ENCODE measurements at regions not wholly inside any gene's neighbourhood (a gene's known extent, or its start where the extent isn't known, plus 50 kb on each side); places are given as distances from the start of the nearest gene placed in this dataset.
"Not testable (repeated sequence)": the region's sequence is repeated elsewhere in the genome, so short reads cannot be mapped to it uniquely, and the experiment has no call there.

DNA sequence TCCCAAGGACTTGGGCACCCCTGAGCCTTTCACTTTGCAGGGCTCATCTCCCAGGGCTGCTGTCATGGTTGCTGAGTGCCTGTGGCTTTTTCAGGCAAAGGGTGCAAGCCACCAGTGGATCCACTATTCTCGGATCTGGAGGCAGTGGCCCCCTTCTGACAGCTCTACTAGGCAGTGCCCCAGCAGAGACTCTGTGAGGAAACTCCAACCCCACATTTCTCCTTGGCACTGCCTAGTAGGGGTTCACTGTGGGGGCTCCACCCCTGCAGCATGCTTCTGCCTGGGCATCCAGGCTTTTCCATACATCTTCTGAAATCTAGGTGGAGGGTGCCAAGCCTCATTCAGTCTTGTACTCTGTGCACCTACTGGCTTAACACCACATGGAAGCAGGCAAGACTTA, 675.0 kb upstream of the MBL2 start:
- Histone ChIP-seq H3K27ac (ENCODE audit: low read length) (no peak overlapping the region), H3K9ac (ENCODE audit: low read length in 2 of 2) (no peak overlapping the region), H3K4me3 (ENCODE audit: low read length in 2 of 2) (no peak overlapping the region), H3K9me3 (ENCODE audit: control insufficient read depth in 2 of 2, low read length in 2 of 2) (no peaks in the 10 kb centered on the region), H3K36me3 (ENCODE audit: control insufficient read depth in 2 of 2, insufficient read depth in 2 of 2, low read length in 2 of 2) (no peaks in the 10 kb centered on the region), H3K27me3 (ENCODE audit: control insufficient read depth in 1 of 2, insufficient read depth in 2 of 2, low read length in 2 of 2) (no peaks in the 10 kb centered on the region), H3K4me1 (ENCODE audit: control insufficient read depth, insufficient read depth, low read length) (no peaks in the 10 kb centered on the region)

DNA sequence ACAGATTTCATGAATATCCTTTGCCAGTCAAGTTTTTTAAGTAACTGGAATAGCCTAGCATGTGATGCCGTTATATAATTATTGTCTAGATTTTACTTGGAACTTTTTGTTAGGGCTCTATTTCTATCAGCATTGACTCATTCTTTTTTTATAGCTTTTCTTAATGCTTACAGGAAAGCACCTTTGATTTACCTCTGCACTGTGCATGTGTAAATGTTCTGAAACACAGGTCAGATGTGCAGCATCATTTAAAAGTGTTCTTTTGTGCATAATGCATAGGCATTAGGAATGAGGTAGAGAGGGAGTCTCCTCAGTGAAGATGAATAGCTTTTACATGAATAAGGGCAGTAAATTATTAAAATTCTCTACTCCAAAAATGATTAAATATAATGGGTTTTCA, 669.3 kb upstream of the MBL2 start:
- no peaks in the 10 kb centered on the region for H3K4me1 ChIP-seq (ENCODE audit: control insufficient read depth, insufficient read depth, low read length)
- H3K4me3 ChIP-seq (ENCODE audit: low read length in 2 of 2), result no peak overlapping the region

DNA sequence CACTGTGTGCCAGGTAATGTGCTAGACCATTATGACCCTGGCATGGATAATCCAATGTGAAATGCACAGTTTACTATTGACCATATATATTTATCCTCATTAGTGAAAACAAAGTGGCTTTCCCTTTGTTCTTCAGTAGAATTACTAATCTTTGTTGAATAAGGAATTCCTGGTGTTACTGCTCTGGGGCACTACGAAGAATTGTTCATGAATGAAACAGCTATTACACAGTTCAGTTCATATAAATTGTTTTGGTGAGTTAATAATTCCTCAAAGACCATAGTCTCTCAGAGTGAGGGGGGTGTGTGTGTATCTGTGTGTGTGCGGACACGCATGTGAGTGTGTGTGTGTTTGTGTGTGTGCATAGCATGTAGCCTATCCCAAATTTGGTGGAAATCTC, 668.0 kb upstream of the MBL2 start:
- H3K36me3 ChIP-seq (ENCODE audit: control insufficient read depth in 2 of 2, insufficient read depth in 2 of 2, low read length in 2 of 2), result no peaks in the 10 kb centered on the region
- H3K4me3 ChIP-seq (ENCODE audit: low read length in 2 of 2), result no peak overlapping the region

More for the DNA sequence above, 669.3 kb upstream of the MBL2 start:
- no peak overlapping the region for H3K27ac ChIP-seq (ENCODE audit: low read length)
- H3K9ac ChIP-seq (ENCODE audit: low read length in 2 of 2), result no peak overlapping the region
- H3K27me3 ChIP-seq (ENCODE audit: control insufficient read depth in 1 of 2, insufficient read depth in 2 of 2, low read length in 2 of 2), result no peaks in the 10 kb centered on the region
- H3K36me3 ChIP-seq (ENCODE audit: control insufficient read depth in 2 of 2, insufficient read depth in 2 of 2, low read length in 2 of 2), result no peaks in the 10 kb centered on the region
- H3K9me3 ChIP-seq (ENCODE audit: control insufficient read depth in 2 of 2, low read length in 2 of 2), result no peaks in the 10 kb centered on the region

DNA sequence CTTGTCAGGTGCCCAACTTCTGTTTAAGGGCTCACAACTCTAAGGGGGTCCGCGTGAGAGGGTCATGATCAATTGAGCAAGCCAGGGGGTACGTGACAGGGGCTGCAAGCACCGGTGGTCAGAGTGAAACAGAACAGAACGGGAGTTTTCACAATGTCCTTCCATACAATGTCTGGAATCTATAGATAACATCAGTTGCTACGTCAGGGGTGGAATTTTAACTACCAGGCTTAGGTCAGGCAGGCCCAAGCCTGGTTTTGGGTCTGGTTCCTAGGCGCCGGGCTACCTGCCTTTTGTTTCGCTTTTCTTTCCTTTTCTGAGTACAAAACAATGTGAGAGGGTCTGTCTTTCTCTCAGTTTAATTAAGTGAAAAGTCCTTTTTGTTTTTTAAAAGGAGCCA, 666.5 kb upstream of the MBL2 start:
- H3K4me3 ChIP-seq (ENCODE audit: low read length in 2 of 2); H3K36me3 ChIP-seq (ENCODE audit: control insufficient read depth in 2 of 2, insufficient read depth in 2 of 2, low read length in 2 of 2); H3K27ac ChIP-seq (ENCODE audit: low read length); H3K9ac ChIP-seq (ENCODE audit: low read length in 2 of 2); H3K27me3 ChIP-seq (ENCODE audit: control insufficient read depth in 1 of 2, insufficient read depth in 2 of 2, low read length in 2 of 2); H3K4me1 ChIP-seq (ENCODE audit: control insufficient read depth, insufficient read depth, low read length); H3K9me3 ChIP-seq (ENCODE audit: control insufficient read depth in 2 of 2, low read length in 2 of 2): not testable (repeated sequence)

More for the DNA sequence above, 668.0 kb upstream of the MBL2 start:
- H3K9me3 ChIP-seq (ENCODE audit: control insufficient read depth in 2 of 2, low read length in 2 of 2), result no peaks in the 10 kb centered on the region
- H3K27ac ChIP-seq (ENCODE audit: low read length), result no peak overlapping the region
- no peaks in the 10 kb centered on the region for H3K4me1 ChIP-seq (ENCODE audit: control insufficient read depth, insufficient read depth, low read length)
- H3K27me3 ChIP-seq (ENCODE audit: control insufficient read depth in 1 of 2, insufficient read depth in 2 of 2, low read length in 2 of 2), result no peaks in the 10 kb centered on the region
- no peak overlapping the region for H3K9ac ChIP-seq (ENCODE audit: low read length in 2 of 2)

DNA sequence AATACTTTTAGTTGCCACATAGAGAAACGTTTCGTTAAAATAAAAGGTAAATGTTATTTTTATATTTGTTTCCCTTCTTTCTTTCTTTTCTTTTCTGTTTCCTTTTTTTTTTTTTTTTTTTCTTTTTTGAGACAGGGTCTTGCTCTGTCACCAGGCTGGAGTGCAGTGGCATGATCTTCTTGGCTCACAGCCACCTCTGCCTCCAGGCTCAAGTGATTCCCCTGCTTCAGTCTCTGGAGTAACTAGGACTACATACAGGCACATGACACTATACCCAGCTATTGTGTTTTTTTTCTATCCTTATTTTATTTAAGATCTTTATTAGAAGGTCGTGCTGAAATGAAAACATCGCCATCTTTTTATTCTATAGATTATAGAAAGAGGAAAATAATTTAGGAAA, 661.8 kb upstream of the MBL2 start:
- Histone ChIP-seq H3K4me1 (ENCODE audit: control insufficient read depth, insufficient read depth, low read length) (no peaks in the 10 kb centered on the region), H3K27ac (ENCODE audit: low read length) (no peak overlapping the region), H3K4me3 (ENCODE audit: low read length in 2 of 2) (no peak overlapping the region), H3K9ac (ENCODE audit: low read length in 2 of 2) (no peak overlapping the region), H3K27me3 (ENCODE audit: control insufficient read depth in 1 of 2, insufficient read depth in 2 of 2, low read length in 2 of 2) (no peaks in the 10 kb centered on the region), H3K36me3 (ENCODE audit: control insufficient read depth in 2 of 2, insufficient read depth in 2 of 2, low read length in 2 of 2) (no peaks in the 10 kb centered on the region), H3K9me3 (ENCODE audit: control insufficient read depth in 2 of 2, low read length in 2 of 2) (no peaks in the 10 kb centered on the region)

DNA sequence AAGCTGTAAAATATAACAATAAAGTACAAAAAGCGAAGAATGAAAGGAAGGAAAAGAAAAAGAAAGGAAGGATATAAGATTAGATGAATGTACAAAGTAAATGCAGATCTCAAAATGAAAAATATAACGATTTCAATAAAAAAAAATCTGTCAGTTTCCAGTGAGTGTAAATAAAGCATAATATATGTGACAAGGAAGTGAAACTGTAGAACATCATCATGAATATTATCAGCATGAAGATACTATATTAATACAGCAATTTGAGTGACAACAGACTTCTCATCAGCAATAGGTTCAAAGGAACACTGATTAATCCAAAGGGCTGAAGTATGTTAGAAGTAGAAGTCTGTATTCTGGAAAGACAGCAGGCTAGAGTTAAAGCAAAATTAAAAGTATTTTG, 659.5 kb upstream of the MBL2 start:
- Histone ChIP-seq H3K27me3 (ENCODE audit: control insufficient read depth in 1 of 2, insufficient read depth in 2 of 2, low read length in 2 of 2) (no peaks in the 10 kb centered on the region), H3K9ac (ENCODE audit: low read length in 2 of 2) (no peak overlapping the region), H3K9me3 (ENCODE audit: control insufficient read depth in 2 of 2, low read length in 2 of 2) (no peaks in the 10 kb centered on the region)

DNA sequence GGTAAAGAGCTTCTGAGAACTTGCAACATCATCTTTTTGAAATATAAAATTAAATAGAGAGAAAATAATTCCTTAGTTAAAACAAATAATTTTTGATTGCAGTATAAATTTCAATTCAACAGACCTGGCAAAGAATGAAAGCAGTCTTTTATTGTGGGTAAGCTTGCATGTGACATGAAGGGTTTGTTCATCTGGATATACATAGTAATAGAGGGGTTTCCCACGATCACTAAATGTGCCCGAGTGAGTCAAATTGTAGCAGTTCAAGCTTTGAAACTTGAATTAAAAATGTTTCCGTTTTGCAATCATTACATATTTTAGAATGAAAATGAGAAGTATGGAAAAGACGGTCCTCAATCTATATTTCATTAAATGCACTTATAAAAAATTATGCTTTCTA, 658.4 kb upstream of the MBL2 start:
- H3K9me3 ChIP-seq (ENCODE audit: control insufficient read depth in 2 of 2, low read length in 2 of 2), result no peaks in the 10 kb centered on the region
- no peaks in the 10 kb centered on the region for H3K36me3 ChIP-seq (ENCODE audit: control insufficient read depth in 2 of 2, insufficient read depth in 2 of 2, low read length in 2 of 2)
- H3K4me1 ChIP-seq (ENCODE audit: control insufficient read depth, insufficient read depth, low read length), result no peaks in the 10 kb centered on the region
- no peaks in the 10 kb centered on the region for H3K27me3 ChIP-seq (ENCODE audit: control insufficient read depth in 1 of 2, insufficient read depth in 2 of 2, low read length in 2 of 2)
- no peak overlapping the region for H3K27ac ChIP-seq (ENCODE audit: low read length)
- no peak overlapping the region for H3K4me3 ChIP-seq (ENCODE audit: low read length in 2 of 2)
- H3K9ac ChIP-seq (ENCODE audit: low read length in 2 of 2), result no peak overlapping the region

More for the DNA sequence above, 659.5 kb upstream of the MBL2 start:
- no peak overlapping the region for H3K27ac ChIP-seq (ENCODE audit: low read length)
- H3K4me1 ChIP-seq (ENCODE audit: control insufficient read depth, insufficient read depth, low read length), result no peaks in the 10 kb centered on the region
- H3K4me3 ChIP-seq (ENCODE audit: low read length in 2 of 2), result no peak overlapping the region
- H3K36me3 ChIP-seq (ENCODE audit: control insufficient read depth in 2 of 2, insufficient read depth in 2 of 2, low read length in 2 of 2), result no peaks in the 10 kb centered on the region

DNA sequence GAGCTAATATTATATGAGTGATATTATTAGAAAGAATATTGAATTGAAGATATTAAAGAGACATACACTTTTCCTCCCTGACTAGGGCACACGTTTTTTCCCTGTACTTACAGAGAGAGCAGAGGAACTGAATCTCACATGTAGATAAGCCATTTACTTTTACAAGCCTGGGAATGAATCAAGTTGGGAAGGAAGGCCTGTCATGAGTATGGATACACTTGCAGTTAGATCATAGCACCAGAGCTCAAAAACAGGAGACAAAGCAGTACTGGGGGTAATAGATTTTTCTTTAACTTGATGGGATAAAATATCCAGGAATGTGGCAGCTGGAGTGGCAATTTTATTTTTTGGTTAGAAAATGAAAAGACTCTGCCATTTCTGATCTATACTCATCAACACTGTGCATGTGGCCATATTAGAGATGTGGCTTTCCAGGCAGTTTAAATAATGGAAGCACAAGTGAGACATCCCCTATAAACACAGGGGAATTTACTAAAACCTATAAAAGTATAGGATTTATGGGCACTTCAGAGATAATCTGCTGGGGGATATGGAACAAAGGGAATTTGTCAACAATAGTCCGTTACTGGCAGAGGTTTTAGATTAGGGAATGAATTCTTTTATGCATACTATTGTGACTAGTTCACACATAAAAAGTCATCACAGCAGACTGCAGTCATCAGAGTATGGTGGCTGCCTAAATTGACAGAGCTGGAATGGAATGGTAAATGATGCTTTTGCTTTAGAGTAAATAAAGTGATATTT, 657.7 kb upstream of the MBL2 start:
- no peaks in the 10 kb centered on the region for H3K27me3 ChIP-seq (ENCODE audit: control insufficient read depth in 1 of 2, insufficient read depth in 2 of 2, low read length in 2 of 2)
- H3K27ac ChIP-seq (ENCODE audit: low read length), result no peak overlapping the region
- no peaks in the 10 kb centered on the region for H3K9me3 ChIP-seq (ENCODE audit: control insufficient read depth in 2 of 2, low read length in 2 of 2)
- no peaks in the 10 kb centered on the region for H3K36me3 ChIP-seq (ENCODE audit: control insufficient read depth in 2 of 2, insufficient read depth in 2 of 2, low read length in 2 of 2)
- H3K9ac ChIP-seq (ENCODE audit: low read length in 2 of 2), result no peak overlapping the region
- H3K4me3 ChIP-seq (ENCODE audit: low read length in 2 of 2), result no peak overlapping the region
- H3K4me1 ChIP-seq (ENCODE audit: control insufficient read depth, insufficient read depth, low read length), result no peaks in the 10 kb centered on the region

DNA sequence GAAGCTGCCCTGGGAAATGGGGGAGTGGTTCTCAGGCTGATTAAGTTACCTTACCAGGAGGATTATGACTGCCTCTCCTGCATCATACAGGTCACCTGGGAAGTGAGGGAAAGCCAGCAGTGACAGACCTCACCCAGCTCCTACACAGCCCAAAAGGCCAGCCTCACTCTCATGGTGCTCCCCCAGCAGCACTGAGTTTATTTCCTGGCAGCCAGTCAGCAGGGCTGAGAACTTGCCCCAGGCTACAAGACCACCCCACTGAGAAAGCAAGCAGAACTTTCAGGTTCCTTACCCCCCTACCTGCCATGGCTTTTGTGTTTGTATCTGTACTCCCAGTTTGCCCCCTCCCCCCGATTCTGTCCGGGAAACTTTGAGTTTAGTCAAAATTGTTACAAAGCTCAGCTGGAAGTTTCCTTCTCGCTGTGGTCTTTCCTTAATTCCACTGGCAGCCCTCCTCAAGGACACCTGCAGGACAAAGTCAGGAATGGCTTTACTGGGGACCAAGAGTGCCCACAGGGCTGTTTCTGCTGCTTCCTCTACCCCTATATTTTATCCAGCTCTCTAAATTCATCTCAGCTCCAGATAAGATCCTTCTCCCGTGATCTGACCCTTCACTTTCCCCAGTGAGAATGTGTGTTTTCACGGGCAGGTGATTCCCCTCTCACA, 649.8 kb upstream of the MBL2 start:
- Histone ChIP-seq H3K9ac (ENCODE audit: low read length in 2 of 2) (no peak overlapping the region), H3K27ac (ENCODE audit: low read length) (no peak overlapping the region), H3K36me3 (ENCODE audit: control insufficient read depth in 2 of 2, insufficient read depth in 2 of 2, low read length in 2 of 2) (no peaks in the 10 kb centered on the region), H3K4me3 (ENCODE audit: low read length in 2 of 2) (no peak overlapping the region), H3K9me3 (ENCODE audit: control insufficient read depth in 2 of 2, low read length in 2 of 2) (peaks cover 0 to 3% of the 10 kb centered on the region in 2 donors), H3K4me1 (ENCODE audit: control insufficient read depth, insufficient read depth, low read length) (no peaks in the 10 kb centered on the region), H3K27me3 (ENCODE audit: control insufficient read depth in 1 of 2, insufficient read depth in 2 of 2, low read length in 2 of 2) (no peaks in the 10 kb centered on the region)

DNA sequence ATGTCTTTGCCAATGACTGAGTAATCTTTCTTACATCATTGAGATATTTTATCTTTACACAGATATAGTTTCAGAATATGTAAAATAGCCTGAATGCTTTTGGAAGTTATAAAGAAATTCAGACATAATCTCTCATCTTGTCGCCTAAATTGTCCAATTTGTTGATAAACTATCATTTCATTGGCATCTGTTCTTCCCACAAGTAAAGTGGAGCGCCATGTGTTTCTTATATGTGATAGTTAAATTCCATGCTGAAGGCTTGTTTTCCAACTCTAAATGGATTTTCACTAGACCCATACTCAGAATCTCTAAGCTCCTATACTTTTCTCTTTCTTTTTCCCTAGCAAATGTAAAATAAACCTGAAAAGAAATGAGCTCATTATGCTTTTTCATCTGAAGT, 640.1 kb upstream of the MBL2 start:
- Histone ChIP-seq H3K36me3 (ENCODE audit: control insufficient read depth in 2 of 2, insufficient read depth in 2 of 2, low read length in 2 of 2) (no peaks in the 10 kb centered on the region), H3K9me3 (ENCODE audit: control insufficient read depth in 2 of 2, low read length in 2 of 2) (no peaks in the 10 kb centered on the region), H3K4me1 (ENCODE audit: control insufficient read depth, insufficient read depth, low read length) (no peaks in the 10 kb centered on the region), H3K27me3 (ENCODE audit: control insufficient read depth in 1 of 2, insufficient read depth in 2 of 2, low read length in 2 of 2) (no peaks in the 10 kb centered on the region), H3K27ac (ENCODE audit: low read length) (no peak overlapping the region), H3K4me3 (ENCODE audit: low read length in 2 of 2) (no peak overlapping the region), H3K9ac (ENCODE audit: low read length in 2 of 2) (no peak overlapping the region)

DNA sequence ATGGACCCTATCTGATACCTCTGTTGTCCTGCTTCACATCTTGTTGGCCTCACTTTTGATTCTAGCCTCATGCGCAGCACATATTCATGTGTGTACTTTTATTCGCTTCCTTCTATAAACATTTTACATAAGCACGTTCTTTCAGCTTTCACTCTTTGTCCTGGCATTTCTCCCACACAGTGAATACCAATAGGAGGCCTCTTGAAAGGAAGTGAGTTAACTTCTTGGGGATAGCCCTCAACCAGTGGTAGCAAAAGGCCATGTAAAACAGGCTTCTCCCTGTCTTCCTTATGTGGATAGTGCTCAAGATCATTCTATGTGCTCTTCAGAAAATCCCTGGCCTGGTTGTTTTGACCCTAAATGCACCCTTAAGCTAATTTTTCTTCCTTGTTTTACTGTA, 633.9 kb upstream of the MBL2 start:
- Histone ChIP-seq H3K27ac (ENCODE audit: low read length) (no peak overlapping the region), H3K4me3 (ENCODE audit: low read length in 2 of 2) (no peak overlapping the region), H3K9me3 (ENCODE audit: control insufficient read depth in 2 of 2, low read length in 2 of 2) (no peaks in the 10 kb centered on the region), H3K4me1 (ENCODE audit: control insufficient read depth, insufficient read depth, low read length) (no peaks in the 10 kb centered on the region), H3K27me3 (ENCODE audit: control insufficient read depth in 1 of 2, insufficient read depth in 2 of 2, low read length in 2 of 2) (no peaks in the 10 kb centered on the region), H3K36me3 (ENCODE audit: control insufficient read depth in 2 of 2, insufficient read depth in 2 of 2, low read length in 2 of 2) (no peaks in the 10 kb centered on the region), H3K9ac (ENCODE audit: low read length in 2 of 2) (no peak overlapping the region)

All from stomach smooth muscle (tissue), 2 donors.